Breast epithelium (tissue), 4 donors: ENCODE measurements at regions not wholly inside any gene's neighbourhood (a gene's known extent, or its start where the extent isn't known, plus 50 kb on each side); places are given as distances from the start of the nearest gene placed in this dataset.

Source experiments
- DNase-seq, 2 donors: peaks; one replicate each; pipeline ENCODE4 v3.0.0-alpha.2; 2019; ENCODE audit warnings: low spot score in 2 of 2
- H3K27ac ChIP-seq, 2 donors: fragments of 200-600 bp; sonication (generic) in 1 of 2; one replicate each; pipeline ENCODE4 v1.5.1; 2016 to 2019; ENCODE audit warnings: mild to moderate bottlenecking in 1 of 2
- H3K27me3 ChIP-seq, 2 donors: fragments of 200-600 bp; sonication (generic) in 1 of 2; one replicate each; pipeline versions ENCODE4 v1.5.1 to v1.6.0; 2017 to 2019; ENCODE audit warnings: control low read depth in 1 of 2, mild to moderate bottlenecking in 1 of 2
- H3K36me3 ChIP-seq: fragments of 200-600 bp; one replicate; pipeline ENCODE4 v1.5.1; 2019
- H3K4me1 ChIP-seq, 2 donors: fragments of 200-600 bp; sonication (generic); one replicate each; pipeline ENCODE4 v1.5.1; 2016 to 2019; ENCODE audit warnings: control low read depth in 1 of 2
- H3K4me3 ChIP-seq, 3 donors: fragments of 200-600 bp; sonication (generic); 1 replicate in 2 of 3; 2 replicates in 1 of 3; pipeline ENCODE4 v1.5.1; 2016 to 2019; ENCODE audit warnings: mild to moderate bottlenecking in 3 of 3, moderate library complexity in 2 of 3
- H3K9me3 ChIP-seq, 2 donors: fragments of 200-600 bp; sonication (generic) in 1 of 2; one replicate each; pipeline ENCODE4 v1.5.1; 2016 to 2019; ENCODE audit warnings: control low read depth in 1 of 2
- POLR2A ChIP-seq: fragments of 450-650 bp; IDR thresholded peaks from one replicate; pipeline ENCODE4 v1.6.1; 2016; ENCODE audit warnings: antibody characterized with exemption, mild to moderate bottlenecking, moderate library complexity
- POLR2AphosphoS5 ChIP-seq, 3 donors: sonication (generic); formaldehyde crosslinking; IDR thresholded peaks; one replicate each; pipeline ENCODE4 v1.6.1; 2017; ENCODE audit warnings: antibody characterized with exemption in 3 of 3
- intact Hi-C: fragments of 100-400 bp; cut with DNase I; formaldehyde crosslinking; loops from one replicate; pipeline ENCODE4 v1.15.1; 2023; ENCODE audit warnings: low total_unique reads
- TF ChIP-seq, protein P1 (sequence below), 3 donors: fragments of 450-650 bp; IDR thresholded peaks; one replicate each; pipeline ENCODE4 v1.5.1; 2016 to 2017; ENCODE audit warnings: antibody characterized with exemption in 3 of 3, mild to moderate bottlenecking in 3 of 3, moderate library complexity in 3 of 3

GRCh38 chr16:49055824-49056545, 225.7 kb downstream of the CBLN1 start:
- Histone ChIP-seq H3K36me3 (no peaks in the 10 kb centered on the region), H3K27ac (no peak overlapping the region), H3K27me3 (no peaks in the 10 kb centered on the region), H3K4me1 (no peaks in the 10 kb centered on the region), H3K4me3 (no peak overlapping the region), H3K9me3 (no peaks in the 10 kb centered on the region)
- TF ChIP-seq POLR2AphosphoS5 (IDR thresholded peaks at IDR 0.05) (no peak), POLR2A (no peak)
- TF ChIP-seq, protein P1, sequence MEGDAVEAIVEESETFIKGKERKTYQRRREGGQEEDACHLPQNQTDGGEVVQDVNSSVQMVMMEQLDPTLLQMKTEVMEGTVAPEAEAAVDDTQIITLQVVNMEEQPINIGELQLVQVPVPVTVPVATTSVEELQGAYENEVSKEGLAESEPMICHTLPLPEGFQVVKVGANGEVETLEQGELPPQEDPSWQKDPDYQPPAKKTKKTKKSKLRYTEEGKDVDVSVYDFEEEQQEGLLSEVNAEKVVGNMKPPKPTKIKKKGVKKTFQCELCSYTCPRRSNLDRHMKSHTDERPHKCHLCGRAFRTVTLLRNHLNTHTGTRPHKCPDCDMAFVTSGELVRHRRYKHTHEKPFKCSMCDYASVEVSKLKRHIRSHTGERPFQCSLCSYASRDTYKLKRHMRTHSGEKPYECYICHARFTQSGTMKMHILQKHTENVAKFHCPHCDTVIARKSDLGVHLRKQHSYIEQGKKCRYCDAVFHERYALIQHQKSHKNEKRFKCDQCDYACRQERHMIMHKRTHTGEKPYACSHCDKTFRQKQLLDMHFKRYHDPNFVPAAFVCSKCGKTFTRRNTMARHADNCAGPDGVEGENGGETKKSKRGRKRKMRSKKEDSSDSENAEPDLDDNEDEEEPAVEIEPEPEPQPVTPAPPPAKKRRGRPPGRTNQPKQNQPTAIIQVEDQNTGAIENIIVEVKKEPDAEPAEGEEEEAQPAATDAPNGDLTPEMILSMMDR (IDR thresholded peaks at IDR 0.05): no peak
- DNase-seq: no peak
- intact Hi-C loops: no loop called here

GRCh38 chr16:49055291-49055690, 226.3 kb downstream of the CBLN1 start:
- Histone ChIP-seq H3K9me3 (no peaks in the 10 kb centered on the region), H3K27ac (no peak overlapping the region), H3K27me3 (no peaks in the 10 kb centered on the region), H3K4me1 (no peaks in the 10 kb centered on the region), H3K36me3 (no peaks in the 10 kb centered on the region), H3K4me3 (no peak overlapping the region)
- intact Hi-C loops: no loop called here
- DNase-seq: no peak
- TF ChIP-seq, protein P1 (IDR thresholded peaks at IDR 0.05): no peak
- TF ChIP-seq POLR2AphosphoS5 (IDR thresholded peaks at IDR 0.05) (no peak), POLR2A (no peak)

DNA sequence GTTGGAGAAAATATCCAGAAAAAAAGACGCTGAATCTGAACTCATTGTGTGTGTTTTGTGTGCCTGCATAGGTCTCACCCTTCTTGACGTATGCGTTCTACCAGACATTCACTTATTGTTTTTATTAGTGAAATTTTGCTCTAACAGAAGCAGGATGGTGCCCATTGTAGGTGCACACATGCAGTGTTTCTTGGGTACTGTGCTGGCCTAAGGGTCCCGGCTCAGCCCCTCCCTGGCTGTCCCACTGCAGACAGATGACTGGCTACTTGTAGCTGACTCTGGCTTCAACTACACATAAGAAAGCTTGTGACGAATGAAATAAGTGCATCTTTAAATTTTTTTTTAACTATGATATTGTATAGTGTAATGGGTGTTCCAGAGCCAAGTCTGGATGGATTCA, 227.0 kb downstream of the CBLN1 start:
- DNase-seq: no peak
- Histone ChIP-seq H3K27ac (no peak overlapping the region), H3K36me3 (no peaks in the 10 kb centered on the region), H3K27me3 (no peaks in the 10 kb centered on the region), H3K9me3 (no peaks in the 10 kb centered on the region), H3K4me1 (no peaks in the 10 kb centered on the region), H3K4me3 (no peak overlapping the region)
- intact Hi-C loops: no loop called here
- no peak for TF ChIP-seq POLR2AphosphoS5 (IDR thresholded peaks at IDR 0.05)
- no peak for TF ChIP-seq POLR2A
- TF ChIP-seq, protein P1 (IDR thresholded peaks at IDR 0.05): no peak

GRCh38 chr16:49052846-49053245, 228.8 kb downstream of the CBLN1 start:
- Histone ChIP-seq H3K27me3 (no peaks in the 10 kb centered on the region), H3K27ac (no peak overlapping the region), H3K9me3 (no peaks in the 10 kb centered on the region), H3K4me1 (no peaks in the 10 kb centered on the region), H3K36me3 (no peaks in the 10 kb centered on the region), H3K4me3 (no peak overlapping the region)
- TF ChIP-seq POLR2A: no peak
- intact Hi-C loops: no loop called here
- DNase-seq: no peak

GRCh38 chr16:49051576-49051975, 230.1 kb downstream of the CBLN1 start:
- intact Hi-C loops: no loop called here
- no peak for DNase-seq
- H3K27ac ChIP-seq: no peak overlapping the region
- H3K4me3 ChIP-seq: no peak overlapping the region
- no peaks in the 10 kb centered on the region for H3K27me3 ChIP-seq
- H3K9me3 ChIP-seq: no peaks in the 10 kb centered on the region
- TF ChIP-seq, protein P1 (IDR thresholded peaks at IDR 0.05): no peak
- TF ChIP-seq POLR2AphosphoS5 (IDR thresholded peaks at IDR 0.05) (no peak), POLR2A (no peak)
- no peaks in the 10 kb centered on the region for H3K36me3 ChIP-seq
- no peaks in the 10 kb centered on the region for H3K4me1 ChIP-seq
